ENCODE measurements at regions not wholly inside any gene's neighbourhood (a gene's known extent, or its start where the extent isn't known, plus 50 kb on each side); places are given as distances from the start of the nearest gene placed in this dataset.

DNA sequence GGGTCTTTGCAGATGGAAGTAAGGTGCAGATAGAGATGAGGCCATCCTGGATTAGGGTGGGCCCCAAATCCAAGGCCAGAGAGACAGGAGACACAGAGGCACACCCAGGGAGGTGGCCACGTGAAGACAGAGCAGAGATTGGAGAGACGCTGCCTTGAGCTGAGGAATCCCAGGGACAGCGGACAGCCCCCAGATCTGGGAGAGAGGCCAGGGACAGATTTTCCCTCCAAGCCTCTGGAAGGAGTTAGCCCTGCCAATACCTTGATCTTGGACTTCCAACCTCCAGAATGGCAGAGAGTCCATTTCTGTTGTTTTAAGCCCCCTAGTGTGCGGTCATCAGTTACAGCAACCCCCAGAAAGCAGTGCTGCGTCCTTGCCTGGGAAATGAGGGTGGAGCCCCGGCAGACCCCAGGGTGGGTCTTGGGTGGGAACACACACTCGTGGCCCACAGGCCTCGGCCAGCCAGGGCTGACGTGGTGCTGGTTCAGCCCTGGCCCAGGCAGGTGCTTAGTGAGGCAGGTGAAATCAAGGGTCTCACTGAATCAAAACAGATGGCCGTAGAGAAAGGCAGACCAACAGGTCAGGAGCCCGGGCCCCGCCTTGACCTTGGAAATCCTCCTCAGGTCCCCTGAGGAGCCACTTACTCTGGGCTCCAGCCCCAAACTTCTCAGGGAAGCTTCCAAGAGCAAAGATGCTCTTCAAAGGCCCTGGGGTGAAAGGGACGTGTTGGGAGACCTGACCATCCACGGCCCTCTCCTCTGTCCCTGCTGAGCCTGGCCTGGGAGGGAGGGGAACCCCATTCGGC lies 169.3 kb downstream of the RBFOX3 start:
- no peak for DNase-seq

DNA sequence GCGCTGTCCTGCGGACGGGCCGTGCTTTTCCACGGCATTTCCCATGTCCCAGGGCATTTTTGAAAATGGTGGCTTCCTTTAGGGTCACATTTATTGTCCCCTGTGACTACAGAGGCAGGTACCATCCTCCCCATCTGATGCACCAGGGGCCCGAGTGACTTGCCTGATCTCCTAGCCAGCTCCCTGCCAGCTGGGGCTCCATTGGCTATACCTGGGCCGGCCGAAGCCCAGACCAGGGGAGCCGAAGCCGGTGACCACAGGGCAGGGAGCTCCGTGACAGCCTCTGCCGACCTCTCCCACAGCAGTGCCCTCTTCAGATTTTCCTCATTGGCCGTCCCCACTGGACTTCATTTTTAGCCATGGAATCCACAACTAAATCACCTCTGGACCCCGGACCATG lies 170.6 kb downstream of the RBFOX3 start:
- DNase-seq = no peak

DNA sequence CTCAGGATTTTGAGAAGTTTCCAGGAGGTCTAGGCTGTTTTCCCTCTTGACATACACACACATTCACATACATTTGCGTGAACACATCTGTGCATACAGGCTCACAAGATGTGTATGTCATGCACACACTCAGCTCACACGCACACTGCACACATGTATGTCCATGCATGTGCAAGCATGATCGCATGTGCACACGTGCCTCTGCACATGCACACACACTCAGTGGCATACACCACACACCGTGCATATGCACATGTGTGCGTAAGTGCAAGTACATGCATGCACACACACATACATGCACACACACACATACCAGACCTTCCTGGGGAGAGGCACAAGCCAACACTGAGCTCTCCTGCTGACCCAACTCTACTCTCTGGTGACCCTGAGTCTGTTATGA lies 171.4 kb downstream of the RBFOX3 start:
- no peak for DNase-seq

DNA sequence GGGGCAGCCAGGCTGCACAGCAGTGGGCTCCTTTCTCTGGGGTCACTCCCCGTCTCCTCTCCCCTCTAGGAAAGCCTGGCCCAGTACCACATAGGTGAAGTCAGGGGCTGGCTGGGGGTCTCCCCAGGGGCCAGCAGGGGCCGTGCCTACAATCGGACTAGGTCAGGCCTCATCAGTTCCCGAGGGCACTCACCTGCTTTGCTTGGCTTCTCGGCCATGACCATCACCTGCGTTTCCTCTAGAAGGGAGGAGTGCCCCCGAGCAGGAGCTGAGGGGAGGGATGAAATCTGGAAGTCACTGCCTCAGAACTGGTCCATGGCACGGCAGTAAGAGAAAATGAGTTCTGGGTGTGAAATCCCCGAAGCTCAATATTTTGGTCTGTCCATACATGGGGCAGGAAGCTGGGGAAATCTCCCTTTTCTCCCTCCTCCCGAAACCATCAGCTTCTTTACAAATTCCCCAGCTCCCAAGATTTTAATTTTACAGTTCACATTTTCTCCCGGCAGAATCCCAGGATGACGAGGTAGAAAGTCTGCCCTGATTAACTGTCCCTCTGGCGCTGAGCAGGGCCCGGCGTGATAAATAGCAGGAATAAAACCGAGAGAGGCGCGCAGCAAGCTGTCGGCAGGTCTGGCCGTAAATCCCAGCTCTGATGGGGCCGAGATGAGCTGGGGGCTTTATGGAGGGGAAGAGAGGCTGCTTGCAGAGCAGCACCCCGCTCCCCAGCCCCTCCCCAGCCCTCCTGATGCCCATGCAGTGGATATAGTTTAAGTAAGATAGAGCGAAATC lies 172.1 kb downstream of the RBFOX3 start:
- no peak for DNase-seq

DNA sequence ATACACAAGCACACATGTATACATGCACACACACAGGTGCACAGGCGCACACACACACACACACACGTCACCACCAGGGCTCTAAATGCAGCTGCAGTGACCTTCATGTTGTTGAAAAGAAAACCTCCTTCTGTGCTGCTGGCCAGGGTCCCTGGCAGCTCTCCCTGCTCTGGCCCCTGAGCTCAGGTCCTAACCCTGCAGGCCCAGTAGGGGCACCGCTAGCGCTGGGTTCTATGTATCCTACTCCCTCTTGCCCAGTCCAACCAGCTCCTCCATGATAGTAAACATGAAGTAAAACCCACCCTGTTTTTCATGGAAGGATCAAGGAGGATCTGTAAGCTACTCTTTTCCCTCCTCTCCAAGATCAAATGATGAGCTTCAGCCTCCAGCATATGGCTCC lies 172.8 kb downstream of the RBFOX3 start:
- DNase-seq = no peak

DNA sequence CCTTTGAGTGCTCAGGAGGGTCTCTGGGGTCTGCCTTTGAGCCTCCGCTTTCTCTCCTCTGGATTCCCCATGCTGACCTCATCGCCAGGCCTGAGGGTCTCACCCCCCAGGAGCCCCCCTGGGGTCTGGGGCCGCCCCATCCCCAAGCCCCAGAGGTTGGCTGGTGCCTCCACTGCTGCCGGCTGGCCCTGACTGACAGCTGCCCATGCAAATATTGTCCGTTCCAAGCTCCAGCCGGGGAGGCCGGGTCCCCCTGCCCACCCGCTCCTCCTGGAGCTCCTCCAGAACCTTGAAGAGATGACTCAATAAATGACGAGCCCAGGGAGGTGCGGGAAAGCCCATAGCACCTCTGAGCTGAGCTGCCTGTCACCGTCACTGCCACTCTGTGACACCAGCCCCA lies 173.8 kb downstream of the RBFOX3 start:
- DNase-seq = no peak

DNA sequence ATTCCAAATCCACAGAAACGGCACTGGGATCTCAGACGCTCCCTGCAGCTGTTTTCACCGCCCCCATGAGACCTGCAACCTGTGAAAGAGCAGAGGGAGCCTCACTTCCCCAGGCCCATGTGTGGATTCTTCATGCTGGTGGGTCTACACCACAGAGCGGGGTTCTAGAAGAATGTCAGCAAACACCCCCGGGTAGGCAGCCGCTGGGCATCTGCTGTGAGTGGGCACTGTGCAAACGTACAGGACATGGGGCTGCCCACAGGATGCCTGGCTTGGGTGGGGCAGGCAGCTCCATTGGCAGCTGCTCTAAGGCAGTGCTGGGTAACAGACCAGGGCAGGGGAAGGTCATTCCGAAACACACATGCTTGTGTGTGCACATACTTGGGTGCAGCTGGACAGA lies 174.9 kb downstream of the RBFOX3 start:
- DNase-seq = no peak

DNA sequence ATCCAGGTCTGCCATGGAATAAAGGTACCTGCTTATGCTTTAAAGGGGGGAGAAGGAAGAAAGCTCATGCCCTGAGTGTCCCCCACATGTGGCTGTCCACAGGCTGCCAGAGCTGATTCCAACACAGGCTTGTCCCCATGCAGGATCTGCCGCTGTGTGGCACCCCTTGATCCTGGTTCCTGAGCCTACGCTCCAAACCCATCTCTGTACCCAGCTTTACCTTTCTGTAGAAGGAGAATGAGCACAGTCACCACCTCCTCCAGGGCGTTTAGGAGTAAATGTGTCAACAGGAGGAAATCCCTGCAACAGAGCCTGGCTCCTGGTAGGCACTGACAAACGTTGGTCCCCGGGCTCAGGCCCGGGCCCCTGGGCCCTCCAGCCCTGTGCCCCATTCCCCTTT lies 175.6 kb downstream of the RBFOX3 start:
- DNase-seq = no peak

DNA sequence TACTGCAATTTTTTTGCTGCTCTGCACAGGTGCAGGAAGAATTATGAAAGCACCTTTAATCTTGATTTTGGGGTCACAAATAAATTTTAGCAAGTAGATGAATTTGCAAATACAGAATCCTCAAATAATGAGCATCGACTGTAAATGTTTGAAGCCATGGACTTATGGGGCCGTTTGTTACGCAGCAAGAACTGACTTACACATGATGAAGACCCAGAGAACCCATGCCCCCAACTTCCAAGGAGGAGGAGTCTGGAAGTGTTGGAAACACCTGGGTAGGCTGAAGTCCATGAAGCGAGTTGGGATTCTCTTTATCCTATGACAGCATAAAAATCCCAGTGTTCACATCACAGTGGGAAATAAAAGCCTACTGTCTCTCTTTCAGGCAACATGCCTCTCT lies 176.6 kb downstream of the RBFOX3 start:
- no peak for DNase-seq

DNA sequence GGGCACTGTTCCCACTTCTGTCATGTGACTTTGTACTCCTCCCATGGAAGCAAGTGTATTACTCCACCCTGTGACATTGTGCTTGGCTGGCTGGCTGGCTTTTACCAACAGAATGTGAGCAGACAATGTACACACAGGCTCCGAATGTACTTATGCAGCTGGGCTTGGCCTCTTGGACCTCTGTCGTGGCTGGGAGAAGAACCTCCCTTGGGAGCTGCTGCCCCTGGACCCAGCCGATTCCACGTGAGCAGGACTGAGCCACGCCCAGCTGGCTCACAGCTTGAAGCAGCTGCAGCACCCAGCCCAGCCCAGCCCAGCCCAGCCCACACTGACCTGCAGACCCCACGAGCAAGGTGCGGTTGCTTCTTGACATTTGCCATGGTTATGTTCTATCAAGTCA lies 177.5 kb downstream of the RBFOX3 start:
- DNase-seq = no peak

DNA sequence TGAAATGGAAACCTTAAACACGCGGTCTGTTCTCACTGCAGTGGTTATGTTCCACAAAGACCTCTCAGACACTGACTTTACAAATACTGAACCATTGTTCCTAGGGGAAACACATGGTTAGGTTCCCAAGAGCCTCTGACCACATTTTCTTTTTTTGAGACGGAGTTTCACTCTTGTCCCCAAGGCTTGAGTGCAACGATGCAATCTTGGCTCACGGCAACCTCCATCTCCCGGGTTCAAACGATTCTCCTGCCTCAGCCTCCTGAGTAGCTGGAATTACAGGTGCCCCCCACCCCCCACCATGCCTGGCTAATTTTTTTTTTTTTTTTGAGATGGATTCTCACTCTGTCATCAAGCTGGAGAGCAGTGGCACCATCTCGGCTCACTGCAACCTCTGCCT lies 179.7 kb downstream of the RBFOX3 start:
- no peak for DNase-seq

DNA sequence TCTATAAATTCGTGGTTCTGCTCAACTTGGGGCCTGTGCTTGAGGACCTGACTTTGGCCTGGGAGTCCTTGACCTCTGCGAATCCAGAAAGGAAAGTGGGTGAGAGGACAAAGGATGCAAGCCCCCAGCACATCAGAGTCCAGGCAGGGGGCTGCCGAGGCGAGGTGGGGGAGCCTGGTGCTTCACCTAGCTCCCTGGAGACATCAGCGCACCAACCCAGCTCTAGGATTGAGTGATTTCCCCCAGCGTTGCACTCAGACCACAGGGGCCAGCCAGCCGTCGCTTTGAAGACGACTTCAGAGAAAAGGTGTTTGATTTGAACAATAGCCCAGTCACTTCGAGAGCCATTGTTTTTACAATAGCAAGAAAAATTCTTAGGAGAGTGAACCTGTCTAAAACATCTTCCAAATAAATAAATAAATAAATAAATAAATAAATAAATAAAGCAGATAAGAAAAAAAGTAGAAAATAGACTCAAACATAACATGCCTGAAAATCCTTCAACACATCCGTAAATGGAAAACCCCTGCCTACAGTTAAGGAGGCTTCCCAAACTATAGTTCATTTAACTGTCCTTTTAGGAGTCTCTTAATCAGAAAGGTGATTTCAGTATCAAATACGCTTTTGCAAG lies 180.9 kb downstream of the RBFOX3 start:
- DNase-seq = no peak

DNA sequence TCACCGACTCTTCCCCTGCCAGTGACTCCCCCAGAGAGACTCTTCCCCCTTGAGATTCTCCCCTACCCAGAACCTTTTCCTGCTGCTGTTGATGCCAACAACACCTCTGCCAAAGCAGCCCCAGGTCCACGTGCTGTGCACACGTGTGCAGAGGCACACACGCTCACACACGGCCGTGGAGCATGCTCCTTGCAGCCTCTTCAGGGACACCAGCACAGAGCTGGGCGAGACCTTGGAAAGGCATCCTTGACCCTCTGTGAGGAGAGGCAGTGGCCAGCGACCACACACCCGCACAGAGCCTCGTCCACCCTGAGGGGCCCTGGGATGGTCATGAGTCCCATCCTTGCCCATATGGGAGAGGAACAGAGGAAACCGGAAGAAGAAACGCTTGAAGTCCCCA lies 181.9 kb downstream of the RBFOX3 start:
- DNase-seq = no peak

DNA sequence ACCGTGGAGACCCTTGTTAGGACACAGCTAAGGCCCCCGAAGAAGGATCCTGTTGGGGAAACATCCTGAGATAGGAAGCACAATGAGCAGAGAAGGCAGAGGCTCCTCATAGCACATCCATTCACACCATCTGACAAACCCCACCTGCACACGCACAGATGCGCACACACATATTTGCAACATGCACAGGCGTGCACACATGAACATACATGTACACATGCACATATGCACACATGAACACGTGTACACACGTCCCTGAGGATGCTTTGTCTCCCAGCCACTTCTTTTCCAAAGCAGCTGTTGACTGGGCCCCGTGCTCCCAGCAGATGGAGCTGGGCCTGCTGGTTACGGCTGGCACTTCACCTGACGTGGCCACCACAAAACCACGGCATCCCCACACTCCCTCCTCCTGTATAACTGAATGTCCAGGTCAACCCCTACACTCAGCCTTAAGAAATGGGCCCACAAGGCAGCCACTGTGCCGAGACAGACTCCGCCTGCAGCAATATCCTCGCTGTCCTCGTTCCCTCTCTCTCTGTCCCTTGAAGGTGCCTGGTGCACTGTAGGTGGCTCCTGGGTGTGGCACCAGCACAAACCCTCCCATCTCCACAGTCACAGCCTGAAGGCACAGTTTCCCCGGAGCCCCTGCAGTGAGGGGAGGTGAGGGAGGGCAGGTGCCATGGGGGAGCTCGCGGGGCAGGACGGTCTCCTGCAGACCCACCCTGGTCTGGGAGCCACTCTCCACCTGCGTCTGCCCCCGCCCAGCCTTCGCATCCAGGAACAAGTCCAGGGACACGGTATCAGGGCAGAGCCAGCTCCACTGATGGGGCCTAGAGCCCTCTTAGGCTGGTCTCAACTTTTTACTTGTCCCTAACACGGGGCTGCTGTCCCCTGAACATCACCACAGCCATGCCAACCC lies 183.0 kb downstream of the RBFOX3 start:
- DNase-seq = no peak

DNA sequence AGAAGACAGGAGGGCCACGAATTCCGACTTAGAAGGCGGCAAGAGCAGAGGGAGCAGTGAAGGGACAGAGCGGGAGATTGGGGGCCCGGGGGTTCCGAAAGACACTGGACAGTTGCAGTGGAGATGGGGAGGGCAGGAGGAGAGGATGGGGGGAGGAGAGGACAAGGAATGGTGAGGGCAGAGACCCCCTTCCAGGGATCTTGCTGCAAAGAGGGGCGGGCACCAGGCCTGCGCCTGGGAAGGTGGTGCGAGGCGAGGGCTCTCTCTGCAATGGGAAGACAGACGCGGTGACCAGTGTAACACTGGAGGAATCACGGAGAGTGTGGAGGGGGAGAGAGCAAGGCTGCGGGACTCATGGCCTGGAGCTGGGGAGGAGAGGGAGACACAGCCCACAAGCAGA lies 185.2 kb downstream of the RBFOX3 start:
- no peak for DNase-seq

DNA sequence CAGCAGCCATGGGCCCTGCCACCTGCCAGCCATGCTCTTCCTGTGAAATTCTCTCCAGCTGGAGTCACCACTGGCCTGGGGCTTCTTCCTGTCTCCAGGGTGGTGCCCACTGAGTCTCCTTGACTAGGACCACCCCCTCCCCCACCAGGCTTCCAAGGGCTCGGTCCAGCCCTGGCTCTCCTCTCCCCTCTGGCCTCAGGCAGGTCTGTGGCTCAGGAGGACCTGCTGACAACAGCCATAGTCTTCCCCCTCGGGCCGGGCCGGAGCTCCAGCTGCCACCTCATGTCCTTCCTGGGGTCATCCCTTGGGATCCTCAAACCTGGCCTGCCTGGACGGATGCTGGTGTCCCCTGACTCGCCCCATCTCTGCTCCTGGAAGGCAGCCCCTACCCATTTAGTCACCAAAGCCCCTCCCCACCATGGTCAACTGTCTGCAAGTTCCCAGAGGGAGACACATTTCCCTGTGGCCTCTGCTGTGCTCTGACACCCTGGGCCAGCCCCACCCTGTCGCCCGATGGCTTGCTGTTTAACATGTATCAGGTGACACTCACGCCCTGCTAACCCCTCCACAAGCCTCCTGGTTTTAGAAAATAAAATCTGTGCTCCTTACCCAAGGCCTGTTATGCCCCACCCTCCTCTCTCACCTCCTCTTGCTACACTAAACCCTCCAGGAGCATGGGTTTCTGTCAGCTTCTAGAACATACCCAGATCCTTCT lies 186.2 kb downstream of the RBFOX3 start:
- DNase-seq = no peak

DNA sequence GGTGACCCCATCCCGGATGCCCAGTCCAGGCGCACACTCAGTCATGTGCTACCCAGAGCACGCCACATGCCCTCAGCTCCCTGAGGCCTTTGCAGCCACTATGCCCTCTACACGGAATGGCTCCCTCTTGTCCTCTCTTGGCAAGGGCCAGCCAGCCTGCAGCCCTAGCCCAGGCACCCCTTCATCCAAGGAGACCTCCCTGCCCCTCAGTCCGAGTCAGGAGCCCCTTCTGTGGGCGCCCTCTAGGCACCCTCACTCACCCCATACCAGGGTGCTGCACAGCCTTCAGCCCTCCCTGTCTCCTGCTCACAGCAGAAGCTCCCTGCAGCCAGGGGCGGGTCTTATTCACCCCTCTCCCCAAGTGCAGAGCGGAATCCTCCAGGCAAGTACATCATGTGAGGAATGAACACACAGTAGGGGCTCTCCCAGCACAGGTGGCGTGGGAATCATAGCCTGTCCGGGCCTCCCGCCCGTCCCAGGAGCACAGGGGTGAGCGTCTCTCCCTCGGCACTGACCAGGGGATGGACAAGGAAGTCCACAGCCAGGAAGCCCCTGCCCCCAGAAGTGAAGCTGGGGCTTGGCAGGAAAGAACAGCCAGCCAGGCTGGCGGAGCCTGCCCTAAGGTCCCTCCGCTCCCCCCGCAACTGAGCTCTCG lies 186.9 kb downstream of the RBFOX3 start:
- DNase-seq = no peak

DNA sequence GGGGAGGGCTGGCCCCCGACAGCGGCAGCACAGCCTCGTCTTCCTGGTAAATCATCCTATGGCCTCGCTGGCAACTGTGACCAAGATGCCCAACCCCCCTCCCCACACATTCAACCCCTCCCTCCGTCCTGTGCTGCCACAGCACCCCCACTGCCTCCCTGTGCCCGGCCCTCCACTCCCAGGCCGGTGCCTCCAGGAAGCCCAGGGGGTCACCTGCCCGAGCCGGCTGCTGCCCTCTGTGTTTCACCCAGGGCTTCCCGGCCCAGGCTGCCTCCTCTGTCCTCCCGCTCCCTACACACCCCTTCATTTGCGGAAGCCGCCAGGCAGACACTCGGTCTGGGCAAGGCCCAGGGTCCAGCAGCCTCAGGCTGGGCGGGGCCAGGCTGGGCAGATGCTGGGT lies 188.6 kb downstream of the RBFOX3 start:
- DNase-seq = no peak

DNA sequence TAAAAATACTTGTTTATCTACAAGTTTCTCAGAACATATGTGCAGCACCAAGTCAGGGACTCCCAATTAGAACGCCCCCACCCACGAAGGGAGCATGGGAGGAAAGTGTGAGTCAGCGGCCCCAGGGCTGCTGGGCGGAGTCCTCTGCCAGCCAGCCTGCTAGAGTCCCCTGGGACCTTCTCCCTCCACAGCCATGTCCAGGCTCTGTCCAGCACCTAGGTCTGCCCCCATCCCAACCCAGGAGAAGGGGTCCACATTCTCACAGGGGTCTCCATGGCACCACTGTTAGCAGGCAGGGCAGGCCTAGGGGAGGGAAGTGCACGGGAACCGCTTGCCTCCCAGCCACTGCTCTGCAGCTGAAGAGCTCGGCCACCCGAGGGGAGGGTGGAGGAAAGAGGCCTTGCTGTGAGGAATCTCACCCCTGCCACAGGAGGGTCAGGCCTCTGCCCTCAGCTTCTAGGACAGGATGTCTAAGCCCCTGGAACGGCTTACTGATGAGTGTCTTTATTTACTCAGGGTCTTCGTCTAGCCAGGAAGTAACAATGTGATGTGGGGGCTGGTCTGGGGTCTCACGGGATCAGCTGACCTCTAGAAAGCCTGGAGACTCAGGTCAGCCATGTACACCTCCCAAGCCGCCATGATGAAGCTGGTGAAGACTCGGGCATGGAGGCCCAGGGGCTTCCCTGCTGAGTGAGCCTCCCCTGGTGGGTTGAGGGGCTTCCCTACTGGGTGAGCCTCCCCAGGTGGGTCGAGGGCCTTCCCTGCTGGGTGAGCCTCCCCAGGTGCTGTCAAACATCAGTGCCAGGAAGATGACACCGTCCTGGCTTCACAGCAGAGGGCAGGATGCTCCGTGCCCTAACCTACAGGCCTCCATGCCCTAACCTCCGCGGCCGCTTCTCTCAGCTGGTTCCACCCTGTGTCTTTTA lies 190.3 kb downstream of the RBFOX3 start:
- no peak for DNase-seq

DNA sequence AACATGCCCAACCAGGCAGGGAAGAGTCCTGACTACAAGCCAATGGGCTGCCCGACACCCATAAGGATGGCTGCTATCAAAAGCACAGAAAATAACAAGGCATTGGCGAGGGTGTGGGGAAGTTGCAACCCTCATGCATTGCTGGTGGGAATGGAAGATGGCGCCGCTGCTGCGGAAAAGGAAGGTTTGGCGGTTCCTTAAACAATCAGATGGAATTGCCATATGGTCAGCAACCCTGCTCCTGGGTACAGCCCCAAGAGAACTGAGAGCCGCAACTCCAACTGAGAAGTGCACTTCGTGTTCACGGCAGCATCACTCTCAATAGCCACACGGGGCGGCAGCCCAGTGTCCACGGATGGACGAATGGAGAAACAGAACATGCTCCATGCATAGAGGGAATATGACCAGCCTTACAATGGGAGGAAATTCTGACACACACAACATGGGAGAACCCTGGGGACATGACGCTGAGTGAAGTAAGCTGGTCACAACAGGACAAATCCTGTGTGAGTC lies 193.3 kb downstream of the RBFOX3 start:
- no peak for DNase-seq
